AG09309 (cell line): ENCODE measurements at regions not wholly inside any gene's neighbourhood (a gene's known extent, or its start where the extent isn't known, plus 50 kb on each side); places are given as distances from the start of the nearest gene placed in this dataset.
"Not testable (repeated sequence)": the region's sequence is repeated elsewhere in the genome, so short reads cannot be mapped to it uniquely, and the experiment has no call there.

Source experiments
- DNase-seq: peaks from one replicate; pipeline ENCODE4 v3.0.0-alpha.2; 2010; ENCODE audit warnings: low read depth
- H3K4me3 ChIP-seq: 2 replicates; pipeline ENCODE4 v1.5.1; 2011; ENCODE audit warnings: mild to moderate bottlenecking, low read depth, low read length, moderate library complexity; ENCODE audit not compliant: control insufficient read depth
- CTCF ChIP-seq: IDR thresholded peaks from 2 replicates; pipeline ENCODE4 v1.5.1; 2011; ENCODE audit warnings: mild to moderate bottlenecking, low read depth, low read length, inconsistent platforms; ENCODE audit not compliant: insufficient read depth, control insufficient read depth; ENCODE audit errors: missing control alignments

GRCh38 chr3:182508919-182509711 is 284.2 kb upstream of the ATP11B start:
- DNase-seq: no peak
- TF ChIP-seq CTCF: no peak
- H3K4me3 ChIP-seq: no peak overlapping the region

GRCh38 chr3:182509844-182510460 is 283.4 kb upstream of the ATP11B start:
- no peak overlapping the region for H3K4me3 ChIP-seq
- TF ChIP-seq CTCF: no peak
- DNase-seq: no peak

GRCh38 chr3:182514236-182514964 is 278.9 kb upstream of the ATP11B start:
- TF ChIP-seq CTCF: no peak
- no peak for DNase-seq

GRCh38 chr3:182516597-182517336 is 276.5 kb upstream of the ATP11B start:
- no peak for DNase-seq
- H3K4me3 ChIP-seq: no peak overlapping the region
- no peak for TF ChIP-seq CTCF

More at GRCh38 chr3:182514236-182514964, 278.9 kb upstream of the ATP11B start:
- H3K4me3 ChIP-seq: no peak overlapping the region

GRCh38 chr3:182519569-182519968 is 273.7 kb upstream of the ATP11B start:
- H3K4me3 ChIP-seq: no peak overlapping the region
- TF ChIP-seq CTCF: no peak
- DNase-seq: no peak

GRCh38 chr3:182521339-182521738 is 272.0 kb upstream of the ATP11B start:
- TF ChIP-seq CTCF: no peak
- DNase-seq: no peak
- no peak overlapping the region for H3K4me3 ChIP-seq

- not testable (repeated sequence) for DNase-seq, H3K4me3 ChIP-seq
Measured at GRCh38 chr3:182523424-182523823, 269.9 kb upstream of the ATP11B start.
